Activated T-cell treated with anti-CD3 and anti-CD28 coated beads, Interleukin-2, amount 50 U/mL, for 4 hours (primary cell): ENCODE measurements at regions not wholly inside any gene's neighbourhood (a gene's known extent, or its start where the extent isn't known, plus 50 kb on each side); places are given as distances from the start of the nearest gene placed in this dataset.
"Not testable (repeated sequence)": the region's sequence is repeated elsewhere in the genome, so short reads cannot be mapped to it uniquely, and the experiment has no call there.

ENCODE experiments used
- ATAC-seq, 2 donors: fragments of 200-7000 bp; cut with Tn5 transposase; one replicate each; pipeline ENCODE4 v1.10.0; 2021
- DNase-seq: peaks from one replicate; pipeline ENCODE4 v3.0.0-alpha.2; 2020
- H3K27me3 Mint-ChIP-seq: one replicate; pipeline ENCODE4 v1.8.0; 2021; ENCODE audit warnings: low read depth, mixed read lengths
- H3K36me3 Mint-ChIP-seq: one replicate; pipeline ENCODE4 v1.8.0; 2022; ENCODE audit warnings: mixed read lengths; ENCODE audit not compliant: insufficient read depth
- H3K4me1 Mint-ChIP-seq: one replicate; pipeline ENCODE4 v1.8.0; 2021; ENCODE audit warnings: low read depth, mixed read lengths
- H3K4me3 Mint-ChIP-seq: one replicate; pipeline ENCODE4 v1.8.0; 2021; ENCODE audit warnings: mild to moderate bottlenecking, moderate library complexity, mixed read lengths
- H3K9me3 Mint-ChIP-seq: one replicate; pipeline ENCODE4 v1.8.0; 2021; ENCODE audit warnings: mixed read lengths

DNA sequence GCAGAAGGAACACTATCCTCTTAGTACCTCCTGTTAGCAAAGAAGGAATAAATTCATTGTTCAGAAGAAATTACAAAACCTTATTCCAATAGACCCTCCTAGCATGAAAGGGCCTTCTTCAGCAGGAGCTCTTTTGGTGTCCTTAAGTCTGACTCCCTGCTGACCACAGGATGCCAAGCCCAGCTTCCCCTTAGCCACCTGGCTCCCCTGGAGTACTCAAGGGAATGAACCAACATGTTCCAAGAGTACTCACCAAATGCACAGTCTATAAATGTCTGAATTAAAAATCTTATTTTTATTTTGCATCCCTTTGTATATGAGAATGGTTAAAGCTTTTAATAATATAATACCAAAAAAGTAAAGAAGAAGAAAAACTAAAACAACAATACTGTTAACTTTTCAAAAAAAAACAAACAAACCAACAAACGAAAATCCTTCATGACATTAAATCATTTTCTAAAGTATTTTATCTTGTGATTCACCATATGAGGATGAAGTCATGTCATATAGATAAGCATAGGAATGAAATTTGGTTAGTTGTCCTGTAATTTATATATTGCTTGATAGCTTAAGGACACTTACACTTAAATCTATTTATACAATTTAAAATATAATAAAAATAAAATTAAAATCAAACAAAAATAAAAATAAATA lies 1355.1 kb downstream of the HACE1 start:
- DNase-seq = no peak

DNA sequence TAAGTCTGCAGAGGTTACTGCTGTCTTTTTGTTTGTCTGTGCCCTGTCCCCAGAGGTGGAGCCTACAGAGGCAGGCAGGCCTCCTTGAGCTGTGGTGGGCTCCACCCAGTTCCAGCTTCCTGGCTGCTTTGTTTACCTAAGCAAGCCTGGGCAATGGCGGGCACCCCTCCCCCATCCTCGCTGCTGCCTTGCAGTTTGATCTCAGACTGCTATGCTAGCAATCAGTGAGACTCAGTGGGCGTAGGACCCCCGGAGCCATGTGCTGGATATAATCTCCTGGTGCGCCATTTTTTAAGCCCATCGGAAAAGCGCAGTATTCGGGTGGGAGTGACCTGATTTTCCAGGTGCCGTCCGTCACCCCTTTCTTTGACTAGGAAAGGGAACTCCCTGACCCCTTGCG lies 1363.1 kb downstream of the HACE1 start:
- H3K36me3 Mint-ChIP-seq = not testable (repeated sequence)

More for the DNA sequence above, 1355.1 kb downstream of the HACE1 start:
- no peaks in the 10 kb centered on the region for H3K36me3 Mint-ChIP-seq
- peaks cover 10% of the 10 kb centered on the region for H3K9me3 Mint-ChIP-seq
- no peaks in the 10 kb centered on the region for H3K4me1 Mint-ChIP-seq
- no peak overlapping the region for H3K4me3 Mint-ChIP-seq
- H3K27me3 Mint-ChIP-seq = no peaks in the 10 kb centered on the region
- ATAC-seq = no peak

DNA sequence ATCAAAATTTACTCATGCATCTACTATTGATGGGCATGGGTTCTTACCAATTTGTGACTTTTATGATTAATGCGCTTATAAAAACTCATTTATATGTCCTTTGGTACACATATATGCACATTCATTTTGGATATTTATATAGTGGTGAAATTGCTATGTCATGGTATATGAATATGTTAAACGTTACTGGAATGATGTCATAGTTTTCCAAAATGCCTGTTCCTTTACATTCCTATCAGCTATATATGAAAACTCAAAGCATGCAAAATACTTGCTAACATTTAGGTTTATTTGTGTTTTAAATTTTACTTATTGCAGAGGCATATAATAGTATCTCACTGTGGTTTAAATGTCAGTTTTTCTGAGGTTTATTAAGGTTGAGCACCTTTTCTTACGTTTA lies 1403.1 kb downstream of the HACE1 start:
- H3K4me1 Mint-ChIP-seq = no peaks in the 10 kb centered on the region
- H3K27me3 Mint-ChIP-seq = no peaks in the 10 kb centered on the region
- DNase-seq = no peak
- no peaks in the 10 kb centered on the region for H3K36me3 Mint-ChIP-seq
- H3K4me3 Mint-ChIP-seq = no peak overlapping the region
- no peak for ATAC-seq
- peaks cover 6% of the 10 kb centered on the region for H3K9me3 Mint-ChIP-seq

More for the DNA sequence above, 1363.1 kb downstream of the HACE1 start:
- not testable (repeated sequence) for H3K27me3 Mint-ChIP-seq, ATAC-seq, H3K4me3 Mint-ChIP-seq, H3K4me1 Mint-ChIP-seq, DNase-seq
- peaks cover 10% of the 10 kb centered on the region for H3K9me3 Mint-ChIP-seq

DNA sequence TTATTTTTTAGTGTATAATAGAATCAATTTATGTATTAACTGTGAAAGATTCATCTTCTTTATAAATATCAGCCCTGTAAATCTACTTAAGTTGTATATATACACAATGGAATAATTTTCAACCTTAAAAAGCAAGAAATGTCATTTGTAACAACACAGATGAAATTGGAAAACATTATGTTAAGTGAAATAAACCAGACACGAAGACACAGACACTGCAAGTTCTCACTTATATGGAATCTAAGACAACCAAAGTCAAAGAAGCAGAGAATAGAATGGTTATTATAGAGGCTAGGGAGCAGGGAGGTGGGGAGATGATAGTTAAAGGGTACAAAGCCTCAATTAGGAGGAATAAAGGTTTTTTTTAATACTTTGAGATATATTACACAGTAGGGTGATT lies 1404.4 kb downstream of the HACE1 start:
- no peak for DNase-seq
- no peak for ATAC-seq
- Mint-ChIP-seq H3K4me1 (no peaks in the 10 kb centered on the region), H3K4me3 (no peak overlapping the region), H3K27me3 (no peaks in the 10 kb centered on the region), H3K36me3 (no peaks in the 10 kb centered on the region), H3K9me3 (peaks cover 6% of the 10 kb centered on the region)

DNA sequence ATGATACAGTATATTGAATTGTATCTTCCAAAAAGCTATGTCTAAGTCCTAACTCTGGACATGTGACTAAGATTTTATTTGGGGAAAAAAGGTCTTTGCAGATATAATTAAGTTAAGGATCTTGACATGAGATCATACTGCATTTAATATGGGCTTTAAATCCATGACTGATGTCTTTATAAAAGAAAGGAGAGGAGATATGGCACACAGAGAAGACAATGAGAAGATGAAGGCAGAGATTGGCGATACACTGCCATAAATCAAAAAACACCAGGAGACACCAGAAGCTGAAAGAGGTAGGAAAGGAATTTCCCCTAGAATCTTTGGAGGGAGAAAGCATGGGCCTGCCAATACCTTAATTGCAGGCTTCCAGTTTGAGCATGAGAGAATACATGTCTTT lies 1450.2 kb downstream of the HACE1 start:
- no peaks in the 10 kb centered on the region for H3K9me3 Mint-ChIP-seq
- no peaks in the 10 kb centered on the region for H3K36me3 Mint-ChIP-seq
- H3K27me3 Mint-ChIP-seq = no peaks in the 10 kb centered on the region
- no peak for ATAC-seq
- H3K4me1 Mint-ChIP-seq = no peaks in the 10 kb centered on the region
- no peak for DNase-seq
- H3K4me3 Mint-ChIP-seq = no peak overlapping the region

DNA sequence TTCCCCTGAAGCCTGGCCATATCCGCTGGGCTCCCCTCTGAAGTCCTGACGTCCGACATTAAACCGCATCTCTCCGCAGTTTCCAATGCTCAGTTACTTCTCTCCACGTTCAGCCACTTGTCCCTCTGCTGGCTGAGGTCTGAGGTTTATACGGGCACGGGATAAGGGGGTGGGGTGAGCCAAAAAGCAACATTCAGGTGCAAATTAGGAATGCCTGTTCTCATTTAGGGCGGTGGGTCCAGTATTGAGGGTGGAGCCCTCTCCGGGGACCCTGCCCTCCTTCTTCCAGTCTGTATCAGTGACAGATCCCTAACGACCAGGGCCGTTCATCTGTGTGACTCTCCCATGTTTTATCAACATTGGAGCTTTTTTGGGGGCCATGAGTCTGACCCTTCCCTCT lies 1454.4 kb downstream of the HACE1 start:
- Mint-ChIP-seq H3K36me3 (no peaks in the 10 kb centered on the region), H3K4me3 (no peak overlapping the region), H3K27me3 (no peaks in the 10 kb centered on the region), H3K9me3 (peaks cover 2% of the 10 kb centered on the region), H3K4me1 (no peaks in the 10 kb centered on the region)
- no peak for DNase-seq
- ATAC-seq = no peak

DNA sequence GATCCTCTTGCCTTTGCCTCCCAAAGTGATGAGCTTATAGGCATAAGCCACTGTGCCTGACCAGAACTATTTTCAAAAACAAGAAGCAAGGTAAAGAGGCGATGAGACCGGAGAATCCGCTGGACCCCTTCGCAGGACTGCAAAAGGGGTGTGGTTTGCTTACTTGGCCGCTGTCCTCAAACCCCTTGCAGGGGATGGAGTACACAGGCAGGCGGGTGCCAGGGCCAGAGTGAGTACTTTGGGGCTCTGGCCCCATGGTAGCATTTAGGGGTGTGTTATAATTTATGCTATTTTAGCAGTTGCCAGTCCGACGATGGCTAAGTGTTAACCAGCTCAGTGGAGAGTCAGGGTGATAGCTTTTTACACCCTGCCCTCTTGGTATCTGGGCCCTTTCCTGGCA lies 1454.9 kb downstream of the HACE1 start:
- ATAC-seq (no peak), DNase-seq (no peak)
- H3K27me3 Mint-ChIP-seq = no peaks in the 10 kb centered on the region
- H3K4me1 Mint-ChIP-seq = no peaks in the 10 kb centered on the region
- no peaks in the 10 kb centered on the region for H3K36me3 Mint-ChIP-seq
- H3K4me3 Mint-ChIP-seq = no peak overlapping the region
- H3K9me3 Mint-ChIP-seq = peaks cover 2% of the 10 kb centered on the region

DNA sequence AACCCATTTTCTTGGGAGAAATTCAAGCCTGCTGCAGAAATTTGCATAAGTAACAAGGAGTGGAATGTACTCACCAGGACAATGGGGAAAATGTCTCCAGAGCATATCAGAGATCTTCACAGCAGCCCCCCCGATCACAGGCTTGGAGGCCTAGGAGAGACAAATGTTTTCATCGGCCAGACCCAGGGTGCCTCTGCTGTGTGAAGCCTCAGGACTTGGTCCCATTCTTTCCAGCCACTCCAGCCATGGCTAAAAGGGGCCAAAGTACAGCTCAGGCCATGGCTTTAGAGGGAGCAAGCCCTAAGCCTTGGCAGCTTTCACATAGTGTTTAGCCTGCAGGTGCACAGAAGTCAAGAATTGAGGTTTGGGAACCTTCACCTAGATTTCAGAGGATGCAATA lies 1463.0 kb downstream of the HACE1 start:
- peaks cover 23% of the 10 kb centered on the region for H3K9me3 Mint-ChIP-seq
- H3K36me3 Mint-ChIP-seq = no peaks in the 10 kb centered on the region
- ATAC-seq = no peak
- H3K27me3 Mint-ChIP-seq = no peaks in the 10 kb centered on the region
- no peaks in the 10 kb centered on the region for H3K4me1 Mint-ChIP-seq
- no peak overlapping the region for H3K4me3 Mint-ChIP-seq
- no peak for DNase-seq

DNA sequence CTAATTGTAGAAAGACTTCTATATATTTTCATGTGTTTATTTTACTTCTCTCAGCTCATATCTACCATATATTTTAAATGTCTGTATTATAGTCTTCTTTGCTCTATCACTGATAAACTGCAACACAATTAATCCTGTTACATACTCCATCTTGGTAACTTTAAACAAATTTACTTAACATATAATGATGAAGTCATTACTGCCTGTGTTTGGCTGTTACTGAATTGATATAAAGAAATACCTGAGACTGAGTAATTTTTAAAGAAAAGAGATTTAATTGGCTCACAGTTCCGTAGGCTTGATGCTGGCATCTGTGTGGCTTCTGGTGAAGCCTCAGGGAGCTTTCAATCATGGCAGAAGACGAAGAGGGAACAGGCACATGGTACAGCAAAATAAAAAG lies 1480.4 kb downstream of the HACE1 start:
- no peaks in the 10 kb centered on the region for H3K36me3 Mint-ChIP-seq
- no peak for ATAC-seq
- H3K4me3 Mint-ChIP-seq = no peak overlapping the region
- H3K9me3 Mint-ChIP-seq = peaks cover 4% of the 10 kb centered on the region
- no peak for DNase-seq
- H3K4me1 Mint-ChIP-seq = no peaks in the 10 kb centered on the region
- H3K27me3 Mint-ChIP-seq = no peaks in the 10 kb centered on the region

DNA sequence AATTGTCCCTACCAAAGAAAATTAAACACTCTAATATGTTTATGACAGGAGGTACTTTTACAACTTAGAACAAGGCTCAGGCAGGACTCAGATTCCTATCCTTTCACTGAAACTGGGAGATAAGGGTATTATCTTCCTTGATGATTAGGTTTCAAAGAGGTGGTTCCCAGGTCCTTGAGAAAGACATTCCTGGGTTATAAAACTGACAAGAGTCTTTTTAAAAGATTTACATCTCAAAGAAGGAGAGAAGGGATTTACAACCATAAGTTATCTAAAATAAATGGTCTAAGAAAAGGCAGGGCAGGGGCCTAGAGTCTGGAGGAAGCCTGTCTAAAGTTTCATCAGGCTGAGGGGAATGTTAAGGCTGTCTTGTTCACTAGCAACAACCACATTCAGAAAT lies 1492.5 kb downstream of the HACE1 start:
- ATAC-seq (no peak), DNase-seq (no peak)
- H3K36me3 Mint-ChIP-seq = no peaks in the 10 kb centered on the region
- no peaks in the 10 kb centered on the region for H3K4me1 Mint-ChIP-seq
- peaks cover 1% of the 10 kb centered on the region for H3K9me3 Mint-ChIP-seq
- no peak overlapping the region for H3K4me3 Mint-ChIP-seq
- H3K27me3 Mint-ChIP-seq = no peaks in the 10 kb centered on the region

DNA sequence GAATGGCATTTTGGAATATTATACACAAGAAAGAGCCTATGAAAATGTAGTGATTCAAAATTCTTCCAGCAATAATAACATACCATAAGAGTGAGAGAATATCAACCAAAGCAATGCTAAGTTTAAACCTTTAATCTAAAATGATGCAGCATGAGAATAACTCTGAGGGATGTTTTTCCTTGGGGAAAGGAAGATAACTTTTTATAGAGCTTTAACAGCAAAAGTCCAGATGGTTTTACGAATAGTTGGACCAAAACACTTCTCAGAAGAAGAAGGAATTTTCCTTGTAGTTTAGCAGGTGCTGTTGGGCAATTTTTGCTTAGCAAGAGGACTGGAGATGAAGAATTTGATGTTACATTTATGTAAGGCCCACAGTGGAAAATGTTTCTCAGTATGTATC lies 1503.2 kb downstream of the HACE1 start:
- Mint-ChIP-seq H3K4me1 (no peaks in the 10 kb centered on the region), H3K9me3 (peaks cover 4% of the 10 kb centered on the region), H3K4me3 (no peak overlapping the region), H3K36me3 (no peaks in the 10 kb centered on the region), H3K27me3 (no peaks in the 10 kb centered on the region)
- no peak for ATAC-seq
- DNase-seq = no peak

DNA sequence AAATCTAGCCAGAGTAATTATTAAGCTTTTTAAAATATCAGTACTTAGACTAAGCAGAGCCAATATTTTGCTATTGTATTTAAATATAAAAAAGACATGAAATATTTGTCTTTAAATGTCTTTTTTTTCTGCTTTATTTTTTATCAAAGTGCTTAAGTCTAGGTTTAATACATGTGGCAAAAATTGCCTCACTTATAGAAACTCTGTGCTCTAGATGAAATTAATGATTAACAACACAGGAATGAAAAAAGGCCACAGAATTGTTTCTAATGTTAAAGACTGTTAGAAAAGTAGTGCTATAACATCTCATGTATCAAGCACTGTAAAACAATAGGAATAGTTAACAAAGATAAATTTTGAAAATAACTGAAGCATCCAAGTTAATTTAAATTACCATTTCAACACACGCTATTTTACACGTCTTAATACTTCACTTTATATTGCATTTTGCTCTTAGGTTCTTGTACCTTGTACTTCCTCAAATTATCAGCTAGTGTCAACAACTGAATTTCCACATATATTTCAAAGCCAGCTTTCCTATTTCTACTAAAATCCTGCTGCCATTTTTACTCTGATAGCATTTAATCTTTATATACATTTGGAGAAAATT lies 1515.1 kb downstream of the HACE1 start:
- Mint-ChIP-seq H3K4me3 (no peak overlapping the region), H3K36me3 (no peaks in the 10 kb centered on the region), H3K4me1 (no peaks in the 10 kb centered on the region), H3K9me3 (no peaks in the 10 kb centered on the region), H3K27me3 (no peaks in the 10 kb centered on the region)
- ATAC-seq (no peak), DNase-seq (no peak)

DNA sequence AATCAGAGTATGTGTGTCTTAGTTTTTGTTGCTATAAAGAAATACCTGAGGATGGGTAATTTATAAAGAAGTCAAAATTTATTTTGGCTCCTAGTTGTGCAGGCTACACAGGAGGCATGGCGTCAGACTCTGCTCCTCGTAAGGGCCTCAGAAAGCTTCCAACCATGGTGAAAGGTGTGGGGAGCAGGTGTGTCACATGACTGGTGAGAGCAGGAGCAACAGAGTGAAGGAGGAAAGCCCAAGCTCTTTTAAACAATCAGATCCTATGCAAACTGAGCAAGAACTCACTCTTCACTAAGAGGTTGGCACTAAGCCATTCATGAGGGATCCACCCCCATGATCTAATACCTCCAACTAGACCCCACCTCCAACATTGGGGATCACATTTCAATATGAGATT lies 1524.3 kb downstream of the HACE1 start:
- Mint-ChIP-seq H3K4me1 (no peaks in the 10 kb centered on the region), H3K4me3 (no peak overlapping the region), H3K27me3 (no peaks in the 10 kb centered on the region), H3K9me3 (no peaks in the 10 kb centered on the region), H3K36me3 (no peaks in the 10 kb centered on the region)
- DNase-seq (no peak), ATAC-seq (no peak)

DNA sequence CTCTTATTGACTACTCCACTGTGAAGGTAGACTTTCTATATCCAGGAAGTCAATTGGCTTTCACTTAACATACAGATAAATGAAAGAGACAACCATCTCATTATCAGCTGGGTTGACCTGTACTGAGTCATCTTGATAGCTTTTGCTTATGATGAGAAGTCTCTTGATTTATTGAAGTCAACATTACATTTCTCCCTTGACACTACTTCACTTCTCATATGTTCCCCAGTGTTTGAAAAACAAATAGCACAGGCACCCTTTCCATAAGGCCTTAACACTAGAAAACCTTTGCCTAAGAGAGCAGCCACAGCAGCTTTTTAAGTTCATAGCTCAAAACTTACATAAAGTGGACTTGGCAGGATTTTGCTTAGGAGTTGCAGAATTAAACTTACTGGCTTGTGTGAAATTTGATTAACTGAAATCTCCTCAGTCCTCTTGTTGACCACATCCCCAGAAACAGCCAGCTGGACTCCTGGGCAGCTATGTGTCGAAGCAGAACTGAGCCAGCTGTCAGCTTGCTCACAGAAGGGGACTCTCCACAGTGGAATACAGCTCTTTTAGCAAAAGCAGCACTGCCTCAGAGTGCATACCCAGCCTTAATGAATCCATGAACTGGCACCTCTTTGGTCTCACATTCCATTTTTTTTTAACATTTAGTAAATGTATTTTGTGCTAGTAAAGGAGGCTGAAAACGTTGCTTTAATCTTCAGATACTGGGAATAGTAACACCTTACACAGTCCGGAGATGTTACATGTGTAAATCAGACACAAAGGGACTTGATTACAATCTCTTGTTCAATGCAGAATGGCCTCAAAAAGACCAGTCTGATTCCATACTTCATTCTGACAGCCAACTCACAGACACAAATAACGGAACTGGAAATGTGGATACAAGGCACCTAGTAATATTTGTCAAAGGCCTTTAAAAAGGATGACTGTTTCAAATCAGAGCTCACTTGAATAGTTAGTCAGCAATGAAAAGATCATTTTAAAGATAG lies 1532.7 kb downstream of the HACE1 start:
- no peak for ATAC-seq
- H3K27me3 Mint-ChIP-seq = no peaks in the 10 kb centered on the region
- no peak overlapping the region for H3K4me3 Mint-ChIP-seq
- H3K36me3 Mint-ChIP-seq = no peaks in the 10 kb centered on the region
- no peak for DNase-seq
- H3K4me1 Mint-ChIP-seq = no peaks in the 10 kb centered on the region
- H3K9me3 Mint-ChIP-seq = no peaks in the 10 kb centered on the region

DNA sequence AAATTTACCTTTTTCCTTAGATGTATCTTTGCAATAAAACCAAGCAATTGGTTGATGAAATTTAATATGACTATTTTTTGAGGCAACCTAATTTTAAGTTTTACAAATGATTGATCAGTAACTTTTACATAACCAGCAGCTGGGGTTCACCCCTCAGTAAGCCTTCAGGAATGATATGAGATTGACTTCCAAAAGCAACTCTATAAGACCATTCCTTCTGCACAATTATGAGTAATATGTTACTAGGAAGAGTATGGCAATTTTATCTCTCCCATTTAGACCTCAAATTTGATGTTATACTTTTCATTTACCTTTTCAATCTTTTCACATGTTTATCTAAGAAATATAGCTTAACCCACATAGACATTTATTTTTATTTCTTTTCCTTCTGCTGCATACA lies 1546.3 kb downstream of the HACE1 start:
- H3K4me3 Mint-ChIP-seq = no peak overlapping the region
- H3K27me3 Mint-ChIP-seq = no peaks in the 10 kb centered on the region
- H3K4me1 Mint-ChIP-seq = no peaks in the 10 kb centered on the region
- no peaks in the 10 kb centered on the region for H3K36me3 Mint-ChIP-seq
- H3K9me3 Mint-ChIP-seq = no peaks in the 10 kb centered on the region
- no peak for DNase-seq
- ATAC-seq = no peak
